HepG2 (cell line): ENCODE measurements at regions not wholly inside any gene's neighbourhood (a gene's known extent, or its start where the extent isn't known, plus 50 kb on each side); places are given as distances from the start of the nearest gene placed in this dataset.

Source experiments
- CBX5 ChIP-seq: sonication (generic); formaldehyde crosslinking; IDR thresholded peaks from 2 replicates; pipeline ENCODE4 v1.4.0; 2020; ENCODE audit warnings: missing genetic modification reagents, borderline replicate concordance
- POLR2A ChIP-seq, 2 experiments: IDR thresholded peaks; 2 replicates each; pipeline ENCODE4 v1.6.1; 2011; ENCODE audit warnings: low read depth in 2 of 2, low read length in 2 of 2, mild to moderate bottlenecking in 1 of 2, moderate library complexity in 1 of 2; ENCODE audit not compliant: insufficient read depth in 1 of 2
- RAD21 ChIP-seq: fragments of 450-650 bp; formaldehyde crosslinking; IDR thresholded peaks from 2 replicates; pipeline ENCODE4 v1.5.0; 2020; ENCODE audit warnings: mild to moderate bottlenecking
- ZNF260 ChIP-seq: sonication (generic); formaldehyde crosslinking; IDR thresholded peaks from 2 replicates; pipeline ENCODE4 v1.4.0; 2020; ENCODE audit warnings: missing genetic modification reagents, low read depth, mild to moderate bottlenecking, borderline replicate concordance
- TF ChIP-seq, protein P1 (sequence below): sonication (generic); formaldehyde crosslinking; IDR thresholded peaks from 2 replicates; pipeline ENCODE4 v1.5.0; 2020; ENCODE audit warnings: mild to moderate bottlenecking, missing genetic modification reagents, moderate library complexity

DNA sequence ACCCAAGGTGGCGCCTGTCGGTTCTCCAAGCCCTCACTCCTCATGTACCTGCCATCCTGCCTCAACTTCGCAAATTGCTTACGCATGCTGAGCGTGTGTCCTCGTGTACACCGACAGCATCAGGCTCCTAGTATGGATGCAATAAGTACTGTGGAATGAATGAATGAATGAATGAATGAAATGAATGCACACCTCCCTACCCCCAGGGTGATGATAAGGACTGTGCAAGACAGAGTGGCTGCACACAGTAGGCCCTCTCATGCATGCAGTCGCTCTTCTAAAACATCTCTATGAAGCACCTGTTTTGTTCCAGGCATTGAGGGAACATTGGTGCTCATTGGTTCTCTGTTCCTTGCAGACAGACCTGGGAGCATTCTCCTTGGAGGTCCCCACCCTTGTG, 49.8 kb upstream of the H6PD start:
- TF ChIP-seq ZNF260 (CRISPR knock-in tag) (no peak), RAD21 (CRISPR knock-in tag) (no peak), POLR2A (IDR thresholded peaks at IDR 0.05; ENCODE audit: insufficient read depth in 1 of 2, low read depth in 2 of 2, low read length in 2 of 2) (no peak), CBX5 (CRISPR knock-in tag) (no peak)
- TF ChIP-seq, protein P1, sequence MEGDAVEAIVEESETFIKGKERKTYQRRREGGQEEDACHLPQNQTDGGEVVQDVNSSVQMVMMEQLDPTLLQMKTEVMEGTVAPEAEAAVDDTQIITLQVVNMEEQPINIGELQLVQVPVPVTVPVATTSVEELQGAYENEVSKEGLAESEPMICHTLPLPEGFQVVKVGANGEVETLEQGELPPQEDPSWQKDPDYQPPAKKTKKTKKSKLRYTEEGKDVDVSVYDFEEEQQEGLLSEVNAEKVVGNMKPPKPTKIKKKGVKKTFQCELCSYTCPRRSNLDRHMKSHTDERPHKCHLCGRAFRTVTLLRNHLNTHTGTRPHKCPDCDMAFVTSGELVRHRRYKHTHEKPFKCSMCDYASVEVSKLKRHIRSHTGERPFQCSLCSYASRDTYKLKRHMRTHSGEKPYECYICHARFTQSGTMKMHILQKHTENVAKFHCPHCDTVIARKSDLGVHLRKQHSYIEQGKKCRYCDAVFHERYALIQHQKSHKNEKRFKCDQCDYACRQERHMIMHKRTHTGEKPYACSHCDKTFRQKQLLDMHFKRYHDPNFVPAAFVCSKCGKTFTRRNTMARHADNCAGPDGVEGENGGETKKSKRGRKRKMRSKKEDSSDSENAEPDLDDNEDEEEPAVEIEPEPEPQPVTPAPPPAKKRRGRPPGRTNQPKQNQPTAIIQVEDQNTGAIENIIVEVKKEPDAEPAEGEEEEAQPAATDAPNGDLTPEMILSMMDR (CRISPR knock-in tag): no peak
